Esophagus (tissue), 2 donors: ENCODE measurements at regions not wholly inside any gene's neighbourhood (a gene's known extent, or its start where the extent isn't known, plus 50 kb on each side); places are given as distances from the start of the nearest gene placed in this dataset.

ENCODE experiments used
- H3K27ac ChIP-seq, 2 donors: one replicate each; pipeline ENCODE4 v1.5.1; 2013; ENCODE audit warnings: low read depth in 2 of 2, mild to moderate bottlenecking in 2 of 2, inconsistent platforms in 1 of 2, low read length in 1 of 2, moderate library complexity in 1 of 2
- H3K27me3 ChIP-seq, 2 donors: one replicate each; pipeline ENCODE4 v1.6.1; 2013; ENCODE audit warnings: low read length in 2 of 2, control low read depth in 1 of 2, mild to moderate bottlenecking in 1 of 2; ENCODE audit not compliant: insufficient read depth in 2 of 2, control insufficient read depth in 1 of 2
- H3K36me3 ChIP-seq, 2 donors: one replicate each; pipeline ENCODE4 v1.6.1; 2013; ENCODE audit warnings: low read length in 1 of 2; ENCODE audit not compliant: control insufficient read depth in 2 of 2, insufficient read depth in 2 of 2
- H3K4me1 ChIP-seq, 2 donors: one replicate each; pipeline ENCODE4 v1.6.1; 2013; ENCODE audit warnings: low read length in 1 of 2; ENCODE audit not compliant: control insufficient read depth in 2 of 2, insufficient read depth in 2 of 2
- H3K4me3 ChIP-seq, 2 donors: one replicate each; pipeline ENCODE4 v1.5.1; 2013; ENCODE audit warnings: low read length in 2 of 2, mild to moderate bottlenecking in 2 of 2, low read depth in 1 of 2, moderate library complexity in 1 of 2
- H3K9me3 ChIP-seq, 2 donors: one replicate each; pipeline ENCODE4 v1.6.1; 2013; ENCODE audit warnings: mild to moderate bottlenecking in 2 of 2, low read depth in 1 of 2, low read length in 1 of 2, moderate library complexity in 1 of 2; ENCODE audit not compliant: control insufficient read depth in 2 of 2, insufficient read depth in 1 of 2
- WGBS, 2 donors: extraction: QIAGEN DNeasy Blood & Tissue Kit; methylation state at CpG; one replicate each; pipeline ENCODE4 v1.1.7; 2013; 5-methylcytosine and 5-hydroxymethylcytosine counted together
- donor health status: healthy with polysubstance abuse.
- donor health status: Bipolar disorder and iron deficiency.

- WGBS, 2 donors: 89 to 96% methylated on average over 1 of the region's 1 CpG
These were observed 55.1 kb upstream of the XDH start for GRCh38 chr2:31469648-31470047.

GRCh38 chr2:31467426-31467825 lies 52.9 kb upstream of the XDH start:
- H3K9me3 ChIP-seq: no peaks in the 10 kb centered on the region
- no peaks in the 10 kb centered on the region for H3K27me3 ChIP-seq
- 27 to 42% methylated on average over 1 of the region's 1 CpG for WGBS, 2 donors
- no peaks in the 10 kb centered on the region for H3K36me3 ChIP-seq
- H3K27ac ChIP-seq: peak overlapping the region; percentile 86 to 94
- H3K4me3 ChIP-seq: no peak overlapping the region
- H3K4me1 ChIP-seq: peaks cover 0 to 2% of the 10 kb centered on the region in 2 donors

More at GRCh38 chr2:31469648-31470047, 55.1 kb upstream of the XDH start:
- H3K27me3 ChIP-seq: no peaks in the 10 kb centered on the region
- no peaks in the 10 kb centered on the region for H3K36me3 ChIP-seq
- no peak overlapping the region for H3K4me3 ChIP-seq
- peaks cover 0 to 2% of the 10 kb centered on the region in 2 donors for H3K4me1 ChIP-seq
- no peak overlapping the region for H3K27ac ChIP-seq
- H3K9me3 ChIP-seq: no peaks in the 10 kb centered on the region
